H1 (cell line): ENCODE measurements at regions not wholly inside any gene's neighbourhood (a gene's known extent, or its start where the extent isn't known, plus 50 kb on each side); places are given as distances from the start of the nearest gene placed in this dataset.

ENCODE experiments used
- CHD1 ChIP-seq: IDR thresholded peaks from 2 replicates; pipeline ENCODE4 v1.6.1; 2012; ENCODE audit warnings: low read depth, low read length, improper control_type of control experiment

GRCh38 chr2:144950899-144951560 is 431.1 kb upstream of the ZEB2 start (continued):
- no peak for TF ChIP-seq CHD1
- TF ChIP-seq, all 59 proteins: peak for 0
